ENCODE measurements at regions not wholly inside any gene's neighbourhood (a gene's known extent, or its start where the extent isn't known, plus 50 kb on each side); places are given as distances from the start of the nearest gene placed in this dataset.
A peak's percentile ranks its signal among the peaks of the same experiment; 100 is the strongest.

DNA sequence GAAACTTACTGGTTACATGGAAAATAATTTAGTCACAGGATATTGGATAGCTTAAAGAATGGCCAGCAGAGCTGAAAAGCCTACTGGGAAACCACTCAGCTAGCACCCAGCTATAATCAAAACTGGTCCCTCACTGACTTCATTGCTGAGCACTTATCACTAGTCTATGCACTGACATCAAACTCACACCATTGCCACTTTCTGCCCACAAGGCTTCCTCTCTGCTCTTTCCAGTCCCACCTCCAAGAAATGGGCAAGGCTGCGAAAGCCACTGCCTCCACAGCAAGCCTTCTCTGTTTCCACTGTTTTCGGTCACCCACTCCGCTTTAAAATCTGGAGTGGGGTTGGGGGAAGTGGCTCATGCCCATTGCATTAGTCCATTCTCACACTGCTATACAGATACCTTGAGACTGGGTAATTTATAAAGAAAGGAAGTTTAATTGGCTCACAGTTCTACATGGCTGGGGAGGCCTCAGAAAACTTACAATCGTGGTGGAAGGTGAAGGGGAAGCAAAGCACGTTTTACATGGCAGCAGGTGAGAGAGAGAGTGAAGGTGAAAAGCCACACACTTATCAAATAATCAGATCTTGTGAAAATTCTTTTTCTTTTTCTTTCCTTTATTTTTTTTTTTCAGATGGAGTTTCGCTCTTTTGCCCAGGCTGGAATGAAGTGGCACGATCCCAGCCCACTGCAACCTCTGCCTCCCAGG lies 77.0 kb upstream of the CERS6 start:
- DNase-seq: no peak

DNA sequence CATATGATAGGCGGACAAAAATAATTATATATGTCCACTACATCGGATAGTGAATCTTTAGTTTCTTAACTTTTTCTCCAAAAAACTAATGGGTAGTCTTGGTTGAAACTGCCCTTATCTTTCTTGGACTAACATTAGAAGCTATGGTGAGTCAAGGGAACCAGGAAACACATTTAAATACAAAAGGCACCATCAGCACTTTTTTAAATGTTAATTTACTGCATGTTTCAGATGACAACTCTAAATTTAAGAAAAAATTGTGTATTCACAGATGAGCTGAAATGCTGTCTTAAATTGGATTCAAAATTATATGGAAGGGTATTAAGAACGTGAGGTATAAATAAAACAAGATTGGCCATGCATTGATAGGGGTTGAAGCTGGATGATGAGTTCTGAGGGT lies 75.6 kb upstream of the CERS6 start:
- DNase-seq: no peak

DNA sequence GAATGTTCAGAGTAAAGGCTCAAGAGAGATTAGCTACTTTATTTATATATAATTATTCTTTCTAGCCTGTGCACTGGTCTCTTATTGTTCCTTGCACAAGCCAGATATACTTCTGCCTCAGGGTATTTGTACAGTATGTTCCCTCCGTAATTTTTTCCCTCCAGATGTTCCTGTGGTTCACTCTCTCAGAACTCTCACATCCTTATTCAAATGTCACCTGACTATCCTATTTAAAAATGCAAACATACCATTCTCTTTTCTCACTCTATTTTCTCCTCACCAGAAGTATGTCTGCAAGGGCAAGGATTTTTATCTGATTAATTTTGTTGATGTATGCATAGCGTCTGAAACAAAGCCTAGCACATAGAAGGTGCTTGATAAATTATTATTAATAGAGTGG lies 64.0 kb upstream of the CERS6 start:
- DNase-seq: no peak

DNA sequence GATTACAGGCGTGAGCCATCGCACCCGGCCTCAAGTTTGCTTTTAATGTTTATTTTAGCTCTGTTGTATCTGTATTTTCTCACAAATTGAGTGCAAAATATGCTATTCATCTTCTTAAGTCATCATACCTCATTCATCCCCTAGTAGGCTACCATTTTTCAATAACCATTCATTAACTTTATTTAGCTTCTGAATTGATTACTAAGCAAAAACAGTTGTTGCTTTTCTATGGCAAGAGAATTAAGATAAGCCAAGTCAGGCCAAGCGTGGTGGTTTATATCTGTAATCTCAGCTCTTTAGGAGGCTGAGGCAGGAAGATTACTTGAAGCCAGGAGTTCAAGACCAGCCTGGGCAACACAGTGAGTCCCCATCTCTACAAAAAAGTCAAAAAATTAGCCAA lies 63.3 kb upstream of the CERS6 start:
- no peak for DNase-seq

DNA sequence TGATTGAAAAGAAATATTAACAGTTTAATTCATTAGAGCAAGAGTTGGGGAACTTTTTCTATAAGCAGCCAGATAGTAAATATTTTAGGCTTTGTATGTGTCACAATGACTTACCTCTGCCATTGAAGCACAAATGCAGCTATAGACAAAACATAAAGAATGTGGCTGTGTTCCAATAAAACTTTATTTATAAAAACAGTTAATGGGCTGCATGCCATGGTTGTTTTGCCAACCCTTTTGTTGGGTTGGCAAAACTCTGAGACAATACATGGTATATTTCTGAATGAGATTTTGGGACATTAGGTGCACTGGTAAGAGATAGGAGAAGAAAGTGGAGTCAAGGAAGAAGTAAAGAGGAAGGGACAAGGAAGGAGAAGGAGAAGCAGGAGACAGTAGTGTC lies 61.8 kb upstream of the CERS6 start:
- no peak for DNase-seq

DNA sequence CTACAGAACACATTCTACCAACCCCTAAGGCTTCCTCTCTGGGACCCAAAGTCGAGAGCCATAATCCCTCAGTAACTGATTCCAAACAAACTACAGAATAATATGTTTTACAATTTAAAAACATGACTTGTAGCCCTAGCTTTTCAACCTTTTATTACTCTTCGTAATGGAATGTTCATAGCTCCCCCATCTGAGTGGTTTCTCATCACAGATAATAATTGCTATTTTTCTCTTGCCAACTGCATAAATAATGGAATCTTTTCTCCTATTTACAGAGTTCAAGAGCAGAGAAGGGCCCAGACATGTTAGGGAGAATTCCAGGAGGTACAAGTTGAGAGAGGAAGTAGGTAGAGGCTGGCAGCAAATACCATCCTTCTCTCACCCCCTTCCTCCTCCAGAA lies 59.9 kb upstream of the CERS6 start:
- peak; percentile 5 for DNase-seq

DNA sequence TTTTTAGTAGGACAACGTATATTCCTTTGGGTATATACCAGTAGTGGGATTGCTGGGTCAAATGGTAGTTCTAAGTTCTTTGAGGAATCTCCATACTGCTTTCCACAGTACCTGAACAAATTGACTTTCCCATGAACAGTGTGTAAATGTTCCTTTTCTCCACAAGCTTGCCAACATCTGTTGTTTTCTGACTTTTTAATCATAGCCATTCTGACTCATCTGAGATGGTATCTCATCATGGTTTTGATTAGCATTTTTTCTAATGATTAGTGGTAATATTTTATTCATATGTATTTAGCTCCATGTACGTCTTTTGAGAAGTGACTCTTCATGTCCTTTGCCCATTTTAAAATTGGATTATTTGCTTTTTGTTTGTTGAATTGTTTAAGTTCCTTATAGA lies 58.4 kb upstream of the CERS6 start:
- no peak for DNase-seq

DNA sequence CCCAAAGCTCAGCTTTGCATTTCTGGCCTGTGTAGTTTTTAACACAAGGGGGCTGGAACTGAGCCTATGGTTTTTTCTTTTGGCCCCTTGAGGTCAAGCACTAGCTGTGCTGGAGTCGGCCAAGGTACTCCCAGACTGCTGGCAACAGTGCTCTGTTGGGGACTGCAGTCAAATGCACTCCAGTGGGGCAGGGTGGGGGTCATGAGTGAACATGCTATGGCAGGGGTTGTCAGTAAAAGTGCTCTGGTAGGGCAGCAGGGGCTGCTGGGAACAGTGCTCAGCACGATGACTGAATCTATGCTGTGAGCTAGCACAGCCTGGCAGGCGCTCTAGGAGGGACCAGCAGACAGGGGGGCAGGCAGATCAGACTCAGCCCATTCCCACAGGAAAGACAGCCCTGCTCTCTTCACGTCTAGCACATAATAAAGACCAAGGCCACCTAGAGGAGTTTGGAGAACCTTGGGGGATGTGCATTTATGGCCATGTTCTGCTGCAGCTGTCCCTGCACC lies 55.0 kb upstream of the CERS6 start:
- no peak for DNase-seq

DNA sequence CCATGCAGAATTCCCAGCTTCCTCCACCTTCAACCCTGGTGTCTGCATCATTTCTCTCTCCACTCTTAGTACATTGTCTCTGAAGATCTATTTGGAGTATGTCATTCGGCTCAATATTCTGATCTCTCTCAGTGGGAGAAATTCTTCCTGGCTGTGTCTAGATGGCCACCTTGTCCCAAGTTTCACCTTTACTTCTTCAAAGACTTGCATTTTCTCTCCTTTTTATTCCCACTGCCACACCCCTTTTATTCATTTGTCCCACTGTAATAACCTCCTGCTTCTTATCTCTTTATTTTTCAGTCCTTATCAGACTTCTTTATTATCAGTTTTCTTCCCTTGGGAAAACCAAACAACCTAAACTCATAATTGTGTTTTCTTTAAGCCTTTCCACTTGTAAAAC lies 54.3 kb upstream of the CERS6 start:
- DNase-seq: no peak

DNA sequence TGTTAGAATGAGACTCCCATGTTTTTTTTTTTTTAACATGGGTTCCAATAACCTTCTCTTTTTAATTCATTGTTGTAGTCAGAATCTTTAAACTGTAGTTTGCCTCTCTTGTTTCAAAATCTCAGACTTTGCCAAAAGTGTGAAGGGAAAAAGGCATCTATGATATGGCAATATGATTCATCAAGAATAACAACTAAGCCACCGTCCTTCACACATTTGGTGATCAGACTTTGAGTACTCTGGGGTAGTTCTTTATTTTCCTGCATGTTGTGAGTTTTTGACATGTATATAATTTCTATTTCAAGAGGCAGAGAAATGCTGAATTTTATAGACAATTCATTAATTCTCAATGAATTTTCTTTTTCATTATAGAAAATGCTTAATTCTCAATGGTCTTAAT lies 53.5 kb upstream of the CERS6 start:
- no peak for DNase-seq

DNA sequence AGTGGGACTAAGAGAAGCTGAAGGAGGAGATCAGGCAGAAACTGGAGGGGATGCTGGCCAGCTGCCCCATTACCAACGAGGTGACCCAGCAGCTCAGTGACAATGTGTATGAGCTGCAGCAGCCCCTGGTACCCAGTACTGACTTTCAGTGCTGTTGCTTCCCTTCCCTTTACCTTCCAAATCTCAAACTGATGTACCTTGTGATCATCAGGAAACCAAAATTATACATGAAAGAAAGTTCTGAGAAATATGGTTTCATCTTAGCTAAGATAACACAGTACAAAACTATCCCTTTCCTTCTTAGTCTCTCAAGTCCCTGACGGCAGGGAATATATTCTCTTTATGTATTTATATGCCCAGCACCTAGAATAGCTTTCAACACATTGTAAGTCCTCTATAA lies 52.3 kb upstream of the CERS6 start:
- no peak for DNase-seq

DNA sequence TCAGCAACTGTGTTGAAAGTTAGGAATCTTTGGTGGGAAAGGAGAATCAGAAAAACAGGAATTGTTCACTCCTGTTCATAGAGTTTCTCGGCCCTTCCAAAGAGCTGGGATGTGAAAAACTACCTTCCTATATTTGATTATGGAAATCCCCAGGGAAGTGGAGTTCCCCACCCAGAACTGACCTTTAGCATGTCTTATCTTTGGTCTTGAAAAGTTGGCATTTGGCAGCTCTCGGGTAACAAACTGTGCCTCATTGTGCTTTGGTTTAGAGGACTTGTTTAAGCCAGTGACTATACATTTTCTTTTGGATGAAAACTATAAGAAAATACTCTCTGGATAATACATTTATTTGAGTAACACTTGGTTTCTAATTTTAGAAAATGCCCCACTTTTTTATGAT lies 51.3 kb upstream of the CERS6 start:
- DNase-seq: no peak
